ENCODE measurements at regions not wholly inside any gene's neighbourhood (a gene's known extent, or its start where the extent isn't known, plus 50 kb on each side); places are given as distances from the start of the nearest gene placed in this dataset.

- H3K4me3 ChIP-seq (replicated peaks; ENCODE audit: low read depth, low read length), result no peak overlapping the region
- DNase-seq (ENCODE audit: extremely low read depth, insufficient read length), result no peak
- TF ChIP-seq, protein P1, sequence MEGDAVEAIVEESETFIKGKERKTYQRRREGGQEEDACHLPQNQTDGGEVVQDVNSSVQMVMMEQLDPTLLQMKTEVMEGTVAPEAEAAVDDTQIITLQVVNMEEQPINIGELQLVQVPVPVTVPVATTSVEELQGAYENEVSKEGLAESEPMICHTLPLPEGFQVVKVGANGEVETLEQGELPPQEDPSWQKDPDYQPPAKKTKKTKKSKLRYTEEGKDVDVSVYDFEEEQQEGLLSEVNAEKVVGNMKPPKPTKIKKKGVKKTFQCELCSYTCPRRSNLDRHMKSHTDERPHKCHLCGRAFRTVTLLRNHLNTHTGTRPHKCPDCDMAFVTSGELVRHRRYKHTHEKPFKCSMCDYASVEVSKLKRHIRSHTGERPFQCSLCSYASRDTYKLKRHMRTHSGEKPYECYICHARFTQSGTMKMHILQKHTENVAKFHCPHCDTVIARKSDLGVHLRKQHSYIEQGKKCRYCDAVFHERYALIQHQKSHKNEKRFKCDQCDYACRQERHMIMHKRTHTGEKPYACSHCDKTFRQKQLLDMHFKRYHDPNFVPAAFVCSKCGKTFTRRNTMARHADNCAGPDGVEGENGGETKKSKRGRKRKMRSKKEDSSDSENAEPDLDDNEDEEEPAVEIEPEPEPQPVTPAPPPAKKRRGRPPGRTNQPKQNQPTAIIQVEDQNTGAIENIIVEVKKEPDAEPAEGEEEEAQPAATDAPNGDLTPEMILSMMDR (IDR thresholded peaks at IDR 0.05; ENCODE audit: insufficient read depth, low read length, poor library complexity, severe bottlenecking), result no peak
- H3K36me3 ChIP-seq (ENCODE audit: control insufficient read depth, insufficient read depth, low read length), result no peaks in the 10 kb centered on the region
- H3K27me3 ChIP-seq (replicated peaks; ENCODE audit: control insufficient read depth, insufficient read depth, low read length), result no peaks in the 10 kb centered on the region
Observed at GRCh38 chr16:85562093-85562786, 50.9 kb upstream of the GSE1 start.

DNA sequence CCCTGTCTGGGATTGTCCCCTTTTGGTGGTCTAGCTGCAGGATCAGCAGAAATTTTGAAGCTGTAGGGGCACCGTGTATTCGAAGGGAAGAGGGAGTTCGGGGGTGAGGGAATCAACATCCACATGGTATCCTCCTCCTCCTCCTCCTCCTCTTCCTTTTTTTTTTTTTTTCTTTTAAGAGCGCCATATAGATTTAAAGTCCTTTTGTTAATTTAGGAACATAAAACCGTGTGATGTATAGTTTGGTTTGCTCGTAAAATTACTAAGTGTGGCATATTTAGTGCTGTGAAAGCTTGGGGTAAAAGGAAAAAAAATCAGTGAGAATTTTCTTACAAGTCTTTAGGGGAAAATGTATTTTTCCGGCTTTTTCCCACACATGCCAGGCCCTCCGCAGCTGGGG, 50.1 kb upstream of the GSE1 start:
- Histone ChIP-seq H3K27me3 (replicated peaks; ENCODE audit: control insufficient read depth, insufficient read depth, low read length) (no peaks in the 10 kb centered on the region), H3K4me3 (replicated peaks; ENCODE audit: low read depth, low read length) (no peak overlapping the region), H3K36me3 (ENCODE audit: control insufficient read depth, insufficient read depth, low read length) (no peaks in the 10 kb centered on the region)
- no peak for DNase-seq (ENCODE audit: extremely low read depth, insufficient read length)
- TF ChIP-seq, protein P1 (IDR thresholded peaks at IDR 0.05; ENCODE audit: insufficient read depth, low read length, poor library complexity, severe bottlenecking), result no peak
